Choroid plexus epithelial cell (primary cell): ENCODE measurements at regions not wholly inside any gene's neighbourhood (a gene's known extent, or its start where the extent isn't known, plus 50 kb on each side); places are given as distances from the start of the nearest gene placed in this dataset.
"Not testable (repeated sequence)": the region's sequence is repeated elsewhere in the genome, so short reads cannot be mapped to it uniquely, and the experiment has no call there.

Source experiments
- DNase-seq: peaks from one replicate; pipeline ENCODE4 v3.0.0-alpha.2; 2010; ENCODE audit warnings: low read depth
- H3K4me3 ChIP-seq: 2 replicates; pipeline ENCODE4 v1.5.1; 2011; ENCODE audit warnings: low read depth, mild to moderate bottlenecking, control low read depth, low read length, moderate library complexity
- TF ChIP-seq, protein P1 (sequence below): conservative IDR thresholded peaks from 2 replicates; pipeline ENCODE4 v1.5.1; 2011; ENCODE audit warnings: low read depth, mild to moderate bottlenecking, control low read depth, inconsistent platforms, low read length, moderate library complexity

DNA sequence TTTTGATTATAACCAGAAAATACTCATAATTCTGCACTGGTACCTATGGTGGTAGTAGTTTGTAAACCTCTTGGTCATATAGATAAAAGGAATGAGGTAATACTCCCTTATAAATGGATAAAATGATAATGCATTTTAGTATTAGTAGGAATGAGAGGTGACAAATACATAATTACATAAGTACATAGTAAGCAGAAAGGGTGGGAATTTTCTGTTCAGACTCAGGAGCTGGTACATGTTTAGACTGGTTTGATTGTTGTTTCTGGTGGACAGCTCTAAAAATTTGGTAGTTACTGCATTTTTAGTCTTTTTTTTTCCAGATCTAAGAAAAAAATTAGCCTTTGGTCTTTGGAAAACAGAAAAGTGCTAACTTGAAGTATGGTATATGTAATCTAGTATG is 70.4 kb upstream of the AGA start:
- TF ChIP-seq, protein P1, sequence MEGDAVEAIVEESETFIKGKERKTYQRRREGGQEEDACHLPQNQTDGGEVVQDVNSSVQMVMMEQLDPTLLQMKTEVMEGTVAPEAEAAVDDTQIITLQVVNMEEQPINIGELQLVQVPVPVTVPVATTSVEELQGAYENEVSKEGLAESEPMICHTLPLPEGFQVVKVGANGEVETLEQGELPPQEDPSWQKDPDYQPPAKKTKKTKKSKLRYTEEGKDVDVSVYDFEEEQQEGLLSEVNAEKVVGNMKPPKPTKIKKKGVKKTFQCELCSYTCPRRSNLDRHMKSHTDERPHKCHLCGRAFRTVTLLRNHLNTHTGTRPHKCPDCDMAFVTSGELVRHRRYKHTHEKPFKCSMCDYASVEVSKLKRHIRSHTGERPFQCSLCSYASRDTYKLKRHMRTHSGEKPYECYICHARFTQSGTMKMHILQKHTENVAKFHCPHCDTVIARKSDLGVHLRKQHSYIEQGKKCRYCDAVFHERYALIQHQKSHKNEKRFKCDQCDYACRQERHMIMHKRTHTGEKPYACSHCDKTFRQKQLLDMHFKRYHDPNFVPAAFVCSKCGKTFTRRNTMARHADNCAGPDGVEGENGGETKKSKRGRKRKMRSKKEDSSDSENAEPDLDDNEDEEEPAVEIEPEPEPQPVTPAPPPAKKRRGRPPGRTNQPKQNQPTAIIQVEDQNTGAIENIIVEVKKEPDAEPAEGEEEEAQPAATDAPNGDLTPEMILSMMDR, result no peak
- DNase-seq, result no peak
- no peak overlapping the region for H3K4me3 ChIP-seq

DNA sequence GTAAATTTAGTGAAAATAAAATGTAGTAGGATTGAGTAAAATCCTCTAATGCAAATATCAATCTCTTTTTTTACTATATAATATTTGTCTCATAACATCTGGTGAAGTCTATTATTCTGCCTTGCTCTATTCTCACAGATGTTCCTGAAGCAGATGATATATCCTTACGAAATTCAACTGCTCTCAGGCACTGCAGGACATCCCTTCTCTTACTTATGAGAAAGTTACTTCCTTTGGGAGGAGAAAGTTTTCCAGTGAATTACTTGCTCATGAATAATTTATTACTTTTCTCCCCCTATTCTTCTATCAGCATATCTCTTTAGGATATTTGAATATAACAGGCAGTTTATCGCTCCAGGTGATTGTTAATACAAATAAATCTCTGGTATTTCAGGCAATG is 75.6 kb upstream of the AGA start:
- H3K4me3 ChIP-seq, result no peak overlapping the region
- TF ChIP-seq, protein P1, result no peak
- DNase-seq, result no peak

DNA sequence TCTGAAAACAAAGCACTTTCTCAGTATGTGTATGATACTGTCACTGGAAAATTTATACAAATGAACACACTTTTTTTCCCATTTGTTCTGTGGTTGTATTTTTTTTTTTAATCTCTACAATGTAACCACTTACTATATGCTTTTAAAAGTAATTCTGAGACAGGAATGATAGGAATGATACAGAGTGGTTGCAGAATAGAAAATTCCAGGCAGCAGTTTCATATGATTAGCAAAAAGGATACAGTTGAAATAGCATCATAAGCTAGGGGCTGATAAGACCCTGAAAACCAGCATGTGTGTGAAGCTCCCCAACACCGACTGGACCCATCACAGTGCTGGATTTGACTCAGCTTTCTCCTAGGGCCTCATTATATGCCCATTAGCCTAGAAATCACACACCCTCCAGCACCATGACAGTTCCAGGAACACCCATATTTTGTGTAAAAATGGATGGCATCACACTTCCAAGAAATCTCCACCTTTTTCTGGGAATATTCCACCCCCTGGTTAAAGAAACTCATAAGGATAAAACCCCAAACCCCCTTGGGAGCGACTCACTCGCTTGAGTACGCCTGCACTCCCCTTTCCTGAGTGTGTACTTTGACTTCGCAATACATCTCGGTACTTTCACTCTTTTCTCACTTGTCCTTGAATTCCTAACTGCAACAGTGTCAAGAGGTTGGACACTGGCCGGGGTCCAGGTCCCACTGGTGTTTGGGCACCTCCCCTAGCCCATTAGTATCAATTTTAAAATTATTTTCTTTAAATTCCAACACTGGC is 77.4 kb upstream of the AGA start:
- TF ChIP-seq, protein P1, result no peak
- no peak overlapping the region for H3K4me3 ChIP-seq
- DNase-seq, result peak; percentile 14

DNA sequence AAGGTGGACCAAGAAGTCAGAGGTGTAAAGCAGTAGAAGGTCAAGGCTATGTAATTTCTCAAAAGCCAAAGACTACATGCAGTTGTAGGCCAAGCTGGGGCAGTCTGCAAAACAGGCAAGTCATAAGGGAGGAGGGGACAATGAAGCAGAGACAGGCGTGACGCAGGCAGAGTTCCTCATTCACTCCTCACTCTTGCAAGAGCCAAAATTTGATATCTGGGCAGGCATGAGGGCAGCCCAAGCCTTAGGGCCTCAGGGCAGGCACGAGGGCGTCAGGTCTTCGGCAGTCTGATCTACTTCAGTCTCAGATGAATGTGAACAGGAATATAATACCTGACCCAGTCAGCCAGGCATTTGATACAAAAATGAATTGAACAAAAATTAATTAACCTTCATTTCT is 86.4 kb upstream of the AGA start:
- DNase-seq, result no peak
- TF ChIP-seq, protein P1, result no peak
- no peak overlapping the region for H3K4me3 ChIP-seq

DNA sequence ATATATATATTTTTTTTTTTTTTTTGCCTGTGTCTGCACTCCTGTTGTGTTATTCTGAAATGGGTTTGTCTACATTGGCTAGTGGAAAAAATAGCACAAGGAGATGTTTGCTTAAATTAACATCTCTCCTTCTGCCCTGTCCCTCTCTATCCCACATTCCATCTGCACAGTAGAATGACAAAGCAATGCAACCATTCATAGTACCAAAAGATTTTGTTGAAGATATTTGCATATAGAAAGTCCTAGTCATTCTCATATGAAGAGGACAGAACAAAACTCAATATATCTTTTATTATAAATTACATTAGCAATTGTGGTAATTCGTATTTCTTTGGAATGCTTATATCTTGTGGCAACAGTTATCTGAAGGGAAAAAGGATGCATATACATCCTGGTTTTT is 88.3 kb upstream of the AGA start:
- no peak overlapping the region for H3K4me3 ChIP-seq
- TF ChIP-seq, protein P1, result no peak
- DNase-seq, result no peak

DNA sequence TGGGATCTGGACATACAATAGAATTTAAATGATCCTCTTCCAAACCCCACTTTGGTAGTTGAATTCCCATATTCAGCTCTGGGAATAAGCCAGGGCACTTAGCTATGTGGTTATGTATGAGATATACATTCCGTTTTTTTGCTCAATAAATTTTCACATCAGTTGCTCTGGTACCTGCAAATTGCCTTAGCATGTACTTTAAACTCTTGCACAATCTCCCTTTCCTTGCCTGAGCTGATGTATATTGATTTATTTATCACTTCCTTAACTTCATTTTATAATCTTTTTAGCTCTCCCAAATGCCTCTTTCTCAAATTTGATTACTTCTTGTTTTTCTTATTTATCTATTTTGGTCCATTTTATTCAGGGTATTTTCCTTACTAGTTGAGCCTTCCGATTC is 90.1 kb upstream of the AGA start:
- TF ChIP-seq, protein P1, result no peak
- DNase-seq, result no peak
- H3K4me3 ChIP-seq, result no peak overlapping the region

DNA sequence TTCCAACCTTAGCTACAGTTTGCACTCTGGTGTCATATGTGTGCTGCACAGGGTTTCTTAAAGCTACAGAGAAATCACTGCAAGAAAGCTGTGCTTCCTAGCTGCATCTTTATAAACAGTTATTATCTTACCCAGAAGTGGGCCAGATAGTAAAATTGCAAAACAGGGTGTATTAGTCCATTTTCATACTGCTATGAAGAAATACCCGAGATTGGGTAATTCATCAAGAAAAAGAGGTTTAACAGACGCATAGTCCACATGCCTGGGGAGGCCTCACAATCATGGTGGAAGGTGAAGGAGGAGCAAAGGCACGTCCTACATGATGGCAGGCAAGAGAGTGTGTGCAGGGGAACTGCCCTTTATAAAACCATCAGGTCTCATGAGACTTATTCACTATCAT is 92.6 kb upstream of the AGA start:
- not testable (repeated sequence) for H3K4me3 ChIP-seq
- DNase-seq, result peak; percentile 36

DNA sequence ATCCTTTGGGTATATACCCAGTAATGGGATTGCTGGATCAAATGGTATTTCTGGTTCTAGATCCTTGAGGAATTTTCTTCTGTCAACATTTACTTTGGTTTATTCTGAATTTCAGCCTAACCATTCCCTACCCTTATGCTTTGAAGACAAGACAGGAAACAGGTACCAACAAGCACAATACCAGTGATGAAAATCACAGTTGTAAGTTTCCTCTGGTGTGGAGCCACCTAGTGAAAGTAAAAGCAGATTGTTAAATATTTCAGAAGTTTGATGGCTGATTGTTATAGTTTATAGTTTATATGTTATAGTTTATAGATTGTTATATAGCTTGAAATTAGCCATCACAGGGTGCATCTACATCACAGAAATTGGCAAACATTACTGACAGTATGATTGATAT is 104.5 kb upstream of the AGA start:
- TF ChIP-seq, protein P1, result peak; percentile 34
- H3K4me3 ChIP-seq, result no peak overlapping the region
- peak; percentile 28 for DNase-seq
